ENCODE measurements at regions not wholly inside any gene's neighbourhood (a gene's known extent, or its start where the extent isn't known, plus 50 kb on each side); places are given as distances from the start of the nearest gene placed in this dataset.
"Not testable (repeated sequence)": the region's sequence is repeated elsewhere in the genome, so short reads cannot be mapped to it uniquely, and the experiment has no call there.

DNA sequence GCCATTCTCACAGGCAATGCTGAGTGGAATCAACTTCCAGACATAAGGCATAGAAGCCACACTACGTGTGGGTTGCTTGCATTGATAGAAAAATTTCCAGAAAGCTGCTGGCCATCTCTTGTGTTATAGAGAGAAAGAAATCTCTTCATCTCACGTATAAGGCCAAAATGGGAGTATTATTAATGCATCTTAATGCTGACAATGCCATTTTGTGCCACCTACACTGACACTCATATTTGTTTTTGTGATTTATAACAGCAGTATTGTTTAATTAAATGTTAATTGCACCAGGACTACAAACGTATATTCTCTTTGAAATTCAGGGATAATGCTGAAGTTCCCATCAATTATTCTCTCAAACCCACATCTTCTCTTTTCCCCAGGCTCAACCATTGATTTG is 56.1 kb upstream of the TMEM132D start:
- DNase-seq (ENCODE audit: low read depth): no peak

DNA sequence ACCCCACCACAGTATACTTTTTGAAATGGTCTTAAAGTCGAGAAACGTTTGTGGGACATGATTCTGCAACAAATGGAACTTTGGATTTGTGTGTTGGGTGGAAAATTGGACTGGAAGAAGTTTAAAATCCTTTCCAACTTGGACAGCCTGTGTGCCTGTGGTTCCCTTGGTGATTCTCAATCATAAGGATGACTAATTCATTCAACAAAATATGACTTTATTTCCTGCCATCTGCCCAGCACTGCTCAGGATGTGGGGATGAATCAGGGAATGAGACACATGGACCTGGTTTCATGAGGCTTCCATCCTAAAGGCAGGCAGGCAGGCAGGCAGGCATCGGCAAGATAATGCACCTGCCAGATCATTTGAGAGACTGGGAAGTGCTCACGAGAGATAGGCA is 57.3 kb upstream of the TMEM132D start:
- no peak for DNase-seq (ENCODE audit: low read depth)

DNA sequence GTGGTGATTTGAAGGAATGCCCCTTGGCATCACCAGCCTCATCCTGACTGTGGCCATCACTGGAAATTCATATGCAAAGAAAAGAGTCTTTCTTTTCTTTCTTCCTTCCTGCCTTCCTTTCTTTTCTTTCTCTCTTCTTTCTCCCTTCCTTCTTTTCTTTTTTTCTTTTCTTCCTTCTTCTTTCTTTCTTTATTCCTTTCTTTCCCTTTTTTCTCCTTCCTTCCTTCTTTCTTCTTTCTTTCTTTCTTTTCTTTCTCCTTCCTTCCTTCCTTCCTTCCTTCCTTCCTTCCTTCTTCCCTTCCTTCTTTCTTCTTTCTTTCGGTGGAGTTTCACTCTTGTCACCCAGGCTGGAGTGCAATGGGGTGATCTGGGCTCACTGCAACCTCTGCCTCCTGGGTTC is 58.0 kb upstream of the TMEM132D start:
- no peak for DNase-seq (ENCODE audit: low read depth)

DNA sequence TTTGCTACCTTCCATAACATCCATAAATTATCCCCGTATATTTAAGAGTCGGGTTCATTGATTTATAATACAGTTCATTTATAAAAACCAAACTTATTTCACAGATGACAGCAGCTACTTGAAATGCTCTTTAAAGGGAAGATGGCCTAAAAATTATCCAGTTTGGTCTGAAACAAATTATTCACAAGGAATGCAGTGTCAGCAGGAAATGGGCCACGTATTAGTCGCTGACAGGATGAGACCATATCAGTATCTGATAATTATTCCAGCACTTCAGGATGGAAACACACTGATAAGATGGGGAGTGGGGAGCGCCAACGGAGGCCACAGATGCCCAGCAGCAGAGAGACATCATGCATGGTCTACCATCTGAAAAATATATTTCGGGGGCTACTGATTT is 60.5 kb upstream of the TMEM132D start:
- no peak for DNase-seq (ENCODE audit: low read depth)

DNA sequence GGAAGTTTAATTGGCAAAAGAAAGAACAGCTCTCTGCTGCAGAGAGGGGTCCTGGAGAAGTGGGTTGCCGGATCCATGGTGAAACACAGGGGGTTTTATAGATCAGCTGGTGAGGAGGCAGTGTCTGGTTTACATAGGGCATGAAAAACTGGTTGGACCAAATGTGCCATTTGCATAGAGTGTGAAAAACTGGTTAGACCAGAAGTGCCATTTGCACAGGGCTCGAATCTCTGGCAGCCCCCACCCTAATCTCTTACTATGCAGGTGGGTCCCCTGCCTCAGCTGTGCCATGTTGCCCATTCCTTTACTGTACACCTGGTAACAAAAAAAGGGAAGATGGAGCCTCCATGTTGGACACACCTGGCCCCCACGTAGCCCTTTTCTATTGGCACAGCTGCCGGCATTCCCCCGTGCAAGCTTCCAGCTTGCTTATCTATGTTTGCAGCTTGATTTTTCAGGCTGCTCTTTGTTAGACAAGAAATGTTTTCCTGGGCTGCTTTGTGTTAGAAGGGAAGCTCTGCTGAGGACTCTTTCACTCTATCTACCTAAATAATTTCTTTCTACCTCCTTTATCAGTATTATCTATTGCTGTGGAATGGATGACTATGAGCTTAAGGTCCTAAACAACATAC is 61.1 kb upstream of the TMEM132D start:
- no peak for DNase-seq (ENCODE audit: low read depth)

DNA sequence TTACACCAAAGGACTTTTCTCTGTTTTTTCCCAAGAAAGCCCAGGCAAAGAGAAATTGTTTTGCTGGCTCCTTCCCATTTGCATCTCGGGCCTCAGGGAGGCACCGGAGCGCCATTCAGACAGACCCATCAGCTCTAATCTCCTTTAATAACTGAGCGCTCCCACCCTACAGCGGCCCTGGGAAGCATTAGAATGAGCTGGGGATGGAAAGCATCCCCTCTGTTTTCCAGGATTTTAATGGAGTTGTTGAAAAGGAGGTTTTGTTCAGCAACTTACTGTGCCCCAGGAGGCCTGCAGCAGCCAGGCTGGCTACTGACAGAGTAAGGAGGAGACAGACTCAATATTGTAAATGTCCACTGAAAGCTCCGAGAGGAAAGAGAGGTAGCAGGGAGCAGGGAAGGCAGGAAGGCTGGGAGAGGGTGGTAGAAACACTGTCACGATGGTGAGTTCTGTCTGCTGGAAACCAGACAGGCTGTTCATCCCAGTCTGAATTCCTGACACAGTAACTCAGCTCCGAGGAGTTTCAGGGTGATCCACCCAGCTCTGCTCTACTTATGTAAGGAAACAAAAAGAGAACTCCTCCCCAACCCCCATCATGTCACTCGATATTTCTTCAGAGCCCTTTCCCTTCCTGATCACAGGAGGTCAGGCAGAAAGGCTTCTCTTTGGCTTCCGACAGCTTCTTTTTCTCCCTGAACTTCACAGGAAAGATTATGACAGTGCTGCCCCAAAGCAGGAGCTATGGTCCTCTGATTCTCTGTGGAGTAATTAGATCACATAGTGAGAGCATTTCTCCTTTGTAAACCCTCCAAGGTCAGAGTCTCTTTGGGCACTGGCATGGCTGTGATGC is 62.5 kb upstream of the TMEM132D start:
- DNase-seq (ENCODE audit: low read depth): no peak

DNA sequence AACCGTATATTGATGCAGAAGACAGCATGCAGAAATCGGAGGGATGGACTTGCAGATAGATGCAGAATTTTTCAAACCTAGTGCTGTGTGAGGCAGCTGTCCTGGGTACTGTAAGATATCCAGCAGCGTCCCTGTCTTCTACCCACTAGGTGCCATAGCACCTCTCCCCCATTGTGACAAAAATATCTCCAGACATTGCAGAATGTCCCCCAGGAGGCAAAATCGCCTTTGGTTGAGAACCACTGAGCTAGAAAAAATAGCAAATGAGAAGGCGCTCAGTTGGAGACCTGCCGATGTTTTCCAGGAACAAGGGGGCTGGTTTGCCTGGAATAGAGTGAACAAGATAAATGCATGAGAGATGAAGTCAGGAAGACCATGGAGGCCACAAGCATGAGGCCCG is 67.9 kb upstream of the TMEM132D start:
- DNase-seq (ENCODE audit: low read depth): no peak

DNA sequence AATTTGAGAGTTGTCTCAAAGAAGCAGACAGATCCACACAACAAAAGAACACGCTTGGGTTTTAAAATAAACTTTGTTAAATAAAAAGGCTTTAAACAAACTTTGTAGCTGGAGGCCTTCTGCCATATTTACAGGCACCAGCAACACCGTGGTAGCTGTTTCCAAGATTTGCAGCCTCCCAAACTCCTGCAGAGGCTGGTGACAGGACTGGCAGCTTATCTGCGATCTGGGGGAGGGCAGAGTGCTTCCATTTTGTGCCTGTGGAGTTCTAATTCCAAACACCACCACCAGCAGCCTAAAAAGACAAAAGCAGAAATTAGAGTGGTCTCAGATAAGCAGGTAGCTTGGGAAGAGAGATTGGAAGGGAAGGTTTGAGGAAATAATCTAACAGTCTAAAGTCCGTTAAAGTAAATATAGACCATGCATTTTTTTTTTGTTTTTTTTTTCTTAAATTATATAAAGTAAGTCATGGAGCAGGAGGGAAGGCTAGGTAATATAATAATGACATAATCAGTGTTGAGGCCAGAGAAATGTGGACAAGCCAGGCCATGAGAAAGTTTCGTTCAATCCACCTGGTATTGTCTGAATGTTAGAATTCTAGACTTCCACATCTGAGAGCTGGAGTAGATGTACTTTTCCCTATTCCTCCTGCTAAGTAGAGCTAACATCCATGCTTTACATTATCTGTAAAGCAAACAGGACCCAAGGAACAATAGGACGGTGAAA is 69.6 kb upstream of the TMEM132D start:
- DNase-seq (ENCODE audit: low read depth): no peak

DNA sequence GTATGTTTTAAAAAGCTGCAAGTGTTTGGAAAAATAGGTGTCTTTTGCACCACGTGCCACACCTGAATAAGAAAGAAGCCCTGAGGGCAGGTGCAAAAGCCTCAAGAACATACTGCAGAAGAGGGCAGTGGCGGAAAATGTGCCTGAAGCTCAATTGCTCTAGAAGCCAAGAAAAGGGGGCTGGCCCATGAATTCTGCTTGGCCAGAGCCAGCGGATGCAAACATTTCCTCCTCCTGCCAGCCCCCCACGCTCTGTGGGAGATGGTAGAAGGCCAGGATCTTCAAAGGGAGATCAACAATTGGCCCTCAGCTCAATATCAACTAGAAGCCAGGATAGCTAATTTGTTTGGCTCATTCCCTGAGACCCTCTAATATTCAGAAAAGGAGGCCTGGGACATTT is 80.3 kb upstream of the TMEM132D start:
- no peak for DNase-seq (ENCODE audit: low read depth)

DNA sequence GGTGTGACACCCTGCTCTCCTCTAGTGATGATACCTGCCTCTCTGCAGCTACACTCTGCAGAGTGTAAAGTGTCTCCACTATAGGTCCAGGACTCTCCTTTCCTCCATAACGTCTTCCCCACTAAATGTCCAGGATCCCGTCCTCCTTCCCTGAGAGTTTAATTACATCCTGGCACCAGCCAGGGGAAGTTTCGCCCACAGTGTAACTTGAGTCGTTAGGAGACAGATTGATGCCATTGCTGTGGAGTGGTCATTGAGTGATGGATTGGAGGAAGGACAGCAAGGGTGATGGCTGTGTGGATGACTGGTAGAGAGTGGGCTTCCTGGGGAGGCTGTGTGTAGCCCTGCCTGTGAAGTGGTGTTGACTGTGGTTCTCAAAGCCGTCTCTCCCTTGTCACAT is 84.0 kb upstream of the TMEM132D start:
- DNase-seq (ENCODE audit: low read depth): no peak

DNA sequence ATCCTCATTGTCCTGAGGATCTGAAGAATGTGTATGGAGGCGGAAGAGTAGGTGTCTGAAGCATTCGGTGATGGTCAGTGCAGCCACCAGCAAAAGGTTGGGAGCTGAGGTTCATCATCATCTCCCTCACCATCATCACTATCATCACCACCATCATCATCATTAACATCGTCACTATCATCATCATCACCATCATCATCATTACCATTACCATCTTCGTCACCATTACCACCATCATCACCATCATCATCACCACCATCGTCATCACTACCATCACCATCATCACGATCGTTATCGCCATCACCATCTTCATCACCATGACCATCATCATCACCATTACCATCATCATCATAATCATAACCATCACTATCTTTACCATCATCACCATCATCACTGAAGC is 90.8 kb upstream of the TMEM132D start:
- DNase-seq (ENCODE audit: low read depth): no peak

DNA sequence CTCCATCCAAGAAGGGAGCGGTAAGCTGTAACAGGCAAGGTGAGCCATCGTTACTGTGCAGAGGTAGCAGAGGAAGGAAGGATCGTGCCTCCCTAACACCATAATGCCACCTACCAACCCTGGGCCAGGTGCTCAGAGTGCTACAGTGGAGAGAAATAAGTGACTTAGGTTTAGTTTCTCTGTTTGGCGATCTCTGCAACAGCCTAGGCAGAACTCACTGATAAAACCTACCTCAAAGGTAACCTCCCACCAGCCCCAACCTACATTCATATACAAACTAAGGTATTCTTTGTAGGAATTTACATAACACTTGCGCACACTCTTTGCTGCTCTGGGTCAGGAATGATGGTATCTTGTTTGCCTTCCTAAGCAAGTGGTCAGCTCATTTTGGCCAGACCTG is 93.4 kb upstream of the TMEM132D start:
- no peak for DNase-seq (ENCODE audit: low read depth)

DNA sequence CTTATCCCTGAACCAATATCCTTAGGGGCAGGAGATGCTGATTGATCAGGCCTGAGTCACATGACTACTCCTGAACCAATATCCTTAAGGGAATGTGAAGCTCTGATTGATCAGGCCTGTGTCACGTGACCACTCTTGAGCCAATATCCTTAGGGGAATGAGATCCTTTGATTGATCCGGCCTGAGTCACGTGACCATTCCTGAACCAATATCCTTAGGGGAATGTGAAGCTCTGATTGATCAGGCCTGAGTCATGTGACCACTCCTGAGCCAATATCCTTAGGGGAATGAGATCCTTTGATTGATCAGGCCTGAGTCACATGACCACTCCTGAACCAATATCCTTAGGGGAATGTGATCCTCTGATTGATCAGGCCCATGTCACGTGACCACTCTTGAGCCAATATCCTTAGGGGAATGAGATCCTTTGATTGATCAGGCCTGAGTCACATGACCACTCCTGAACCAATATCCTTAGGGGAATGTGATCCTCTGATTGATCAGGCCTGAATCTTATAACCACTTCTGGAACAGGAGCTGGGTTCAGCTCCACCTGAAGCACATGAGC is 100.6 kb upstream of the TMEM132D start:
- not testable (repeated sequence) for DNase-seq (ENCODE audit: low read depth)

DNA sequence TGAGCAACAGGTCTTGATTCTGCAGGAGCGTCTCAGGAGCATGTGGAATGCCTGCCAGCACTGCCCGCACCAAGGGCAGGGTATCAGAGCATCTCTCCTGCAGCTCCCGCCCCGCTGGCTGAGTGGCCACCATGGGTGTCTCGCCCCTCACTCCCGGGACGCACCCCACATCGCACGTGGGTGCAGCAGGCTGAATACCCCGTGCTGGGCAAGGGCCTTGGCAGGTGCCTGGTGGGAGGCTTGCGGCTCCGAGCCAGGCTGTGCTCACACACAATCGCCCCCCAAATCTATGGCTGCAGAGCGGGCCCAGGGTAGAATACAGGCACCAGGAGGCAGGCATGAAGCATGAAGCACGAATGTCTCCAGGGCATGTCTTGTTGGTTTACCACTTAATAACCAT is 103.9 kb upstream of the TMEM132D start:
- no peak for DNase-seq (ENCODE audit: low read depth)

DNA sequence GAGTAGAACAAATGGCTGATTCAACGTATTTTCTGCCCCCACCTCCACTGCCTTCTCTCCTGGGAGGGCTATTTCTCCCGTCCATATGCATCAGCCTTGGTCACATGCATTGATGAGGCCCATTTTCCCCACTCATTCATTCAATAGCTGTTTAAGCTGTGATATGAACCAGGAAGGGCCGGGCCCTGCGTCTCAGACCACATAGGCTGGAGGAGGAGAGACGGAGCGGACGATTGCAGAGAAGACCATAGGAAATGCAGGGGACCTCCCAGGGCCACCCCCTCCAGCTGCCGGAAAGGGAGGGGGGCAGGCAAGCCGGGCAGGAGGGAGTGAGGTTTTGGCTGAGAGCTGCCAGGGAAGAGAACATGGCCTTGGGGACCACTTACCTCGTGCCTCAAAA is 104.4 kb upstream of the TMEM132D start:
- DNase-seq (ENCODE audit: low read depth): no peak

DNA sequence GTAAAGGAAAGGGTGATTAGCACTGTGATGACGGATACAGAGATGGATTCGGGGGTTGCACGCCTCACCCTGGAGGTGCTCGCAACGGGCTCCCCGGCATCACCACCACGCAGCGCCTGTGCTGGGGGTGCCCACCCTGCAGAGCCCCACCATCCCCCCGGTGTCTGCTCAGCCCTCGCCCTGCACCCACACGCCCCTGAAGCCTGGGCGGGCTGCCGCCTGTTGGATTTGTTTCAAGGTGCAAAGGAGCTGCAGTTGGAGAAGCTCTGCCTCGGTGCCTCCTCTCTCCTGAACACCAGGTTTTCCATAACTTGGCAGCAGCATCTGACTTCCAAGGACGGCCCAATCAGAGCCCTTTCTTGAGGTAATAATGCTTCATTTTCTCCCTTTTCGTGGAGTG is 106.1 kb upstream of the TMEM132D start:
- no peak for DNase-seq (ENCODE audit: low read depth)

DNA sequence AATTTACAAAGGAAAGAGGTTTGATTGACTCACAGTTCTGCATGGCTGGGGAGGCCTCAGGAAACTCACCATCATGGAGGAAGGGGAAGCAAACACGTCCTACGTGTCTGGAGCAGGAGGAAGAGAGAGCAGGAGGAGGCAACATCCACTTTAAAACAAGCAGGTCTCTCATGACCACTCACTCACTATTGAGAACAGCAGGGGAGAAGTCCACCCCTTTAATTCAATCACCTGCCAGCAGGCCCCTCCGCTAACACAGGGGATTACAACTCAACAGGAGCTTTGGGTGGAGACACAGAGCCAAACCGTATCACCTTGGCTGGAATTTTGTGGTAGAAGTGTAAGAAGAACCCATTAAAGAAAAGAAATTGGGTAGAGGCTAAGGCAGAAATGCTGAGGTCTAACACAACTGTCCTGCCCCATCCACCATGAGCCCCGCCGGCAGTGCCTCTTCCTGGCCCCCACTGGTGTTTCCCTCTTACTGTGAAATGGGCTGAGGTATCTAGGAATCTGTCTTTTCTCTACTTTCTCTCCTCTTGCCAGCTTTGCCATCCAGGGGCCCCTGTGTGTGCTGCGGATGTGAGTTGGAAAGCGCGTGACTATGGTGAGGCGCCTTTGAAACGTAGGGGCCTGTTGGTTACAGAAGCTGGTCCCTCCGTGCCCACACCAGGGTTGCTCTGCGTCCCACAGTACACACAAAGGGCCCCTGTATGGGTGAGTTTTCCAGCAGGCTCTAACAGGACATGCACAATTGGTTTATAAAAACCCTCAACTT is 108.0 kb upstream of the TMEM132D start:
- no peak for DNase-seq (ENCODE audit: low read depth)

DNA sequence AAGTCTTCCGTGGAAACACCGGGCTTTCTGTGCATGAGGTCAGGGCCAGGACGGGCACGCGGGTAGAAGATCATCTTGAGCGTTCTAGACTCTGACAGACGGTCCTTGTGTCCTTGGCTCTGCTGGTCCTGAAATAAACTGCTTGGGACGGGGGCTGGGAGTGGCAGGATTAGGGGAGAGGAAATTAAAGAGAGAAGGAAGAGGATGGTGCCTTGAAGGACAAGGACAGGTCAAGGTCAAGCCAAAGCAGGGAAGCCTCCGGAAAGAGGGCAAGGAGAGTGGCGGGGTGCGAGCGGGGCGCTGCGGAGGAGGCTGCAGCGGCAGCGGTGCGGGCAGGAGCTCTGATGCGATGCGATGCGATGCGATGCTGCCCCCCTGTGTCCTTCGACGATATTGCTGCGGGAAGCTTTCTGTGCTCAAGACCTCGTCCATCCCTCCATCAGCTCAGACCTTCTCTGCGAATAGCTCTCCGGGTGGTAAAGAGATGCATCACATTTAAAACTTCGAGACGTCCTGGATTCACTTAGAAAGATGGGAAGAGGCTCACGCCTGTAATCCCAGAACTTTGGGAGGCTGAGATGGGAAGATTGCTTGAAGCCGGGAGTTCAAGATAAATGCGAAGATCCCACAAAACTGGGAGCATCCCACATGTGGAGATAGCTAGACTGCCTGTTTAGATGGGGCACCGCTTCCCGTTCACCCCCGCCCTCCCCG is 110.1 kb upstream of the TMEM132D start:
- no peak for DNase-seq (ENCODE audit: low read depth)

DNA sequence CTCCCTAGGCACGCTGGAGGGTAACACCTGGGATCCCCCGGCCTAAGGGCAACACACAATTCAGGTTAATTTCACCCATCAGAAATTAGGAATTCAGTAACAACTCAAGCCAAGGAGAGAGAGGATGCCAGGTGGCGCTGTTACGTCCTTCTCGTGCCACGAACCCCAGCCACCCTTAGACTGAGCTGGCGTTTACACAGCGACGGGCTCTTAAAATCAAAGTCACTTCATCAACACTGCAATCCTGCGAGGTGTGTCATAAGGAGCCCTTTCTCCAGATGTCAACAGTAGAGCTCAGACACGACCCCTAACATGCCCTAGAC is 110.6 kb upstream of the TMEM132D start:
- DNase-seq (ENCODE audit: low read depth): no peak

DNA sequence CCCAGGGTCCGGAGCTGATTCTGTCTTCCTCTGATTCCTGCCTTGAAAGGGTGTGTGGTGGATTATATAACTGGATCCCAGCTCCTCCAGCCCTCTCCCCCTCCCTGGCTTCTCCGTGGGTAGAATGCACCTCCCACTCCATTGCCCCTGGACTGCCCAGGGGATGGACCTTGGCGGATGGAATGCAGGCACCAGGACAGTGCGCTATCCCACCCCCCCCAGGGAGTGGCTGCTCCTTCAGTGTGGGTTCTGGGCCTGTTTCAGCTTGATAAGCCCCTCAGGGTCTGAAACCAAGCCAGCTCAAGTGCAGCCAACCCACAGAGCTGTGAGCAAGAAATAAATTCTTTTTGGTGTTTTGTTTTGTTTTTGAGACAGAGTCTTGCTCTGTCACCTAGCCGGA is 112.4 kb upstream of the TMEM132D start:
- DNase-seq (ENCODE audit: low read depth): no peak

DNA sequence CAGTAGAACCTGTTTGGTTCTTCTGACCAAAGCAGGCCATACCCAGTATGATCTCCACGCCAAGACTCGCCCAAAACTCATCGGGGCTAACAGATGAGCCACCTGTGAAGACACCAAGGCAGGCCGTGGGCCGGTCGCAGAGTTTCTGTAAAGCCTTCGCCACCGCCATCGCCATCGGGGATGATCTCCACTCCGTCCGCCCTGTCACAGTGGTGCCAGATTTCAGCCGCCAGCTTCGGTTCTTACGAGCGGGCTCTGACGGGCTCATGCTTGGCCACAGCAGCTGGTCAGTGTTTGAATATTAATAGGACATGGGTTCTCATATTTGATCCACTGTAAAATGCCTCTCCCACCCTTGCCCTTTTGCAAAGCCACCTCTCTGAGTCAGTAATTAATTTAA is 113.2 kb upstream of the TMEM132D start:
- no peak for DNase-seq (ENCODE audit: low read depth)

Measured in CMK (cell line).